K562 (cell line): ENCODE measurements at regions not wholly inside any gene's neighbourhood (a gene's known extent, or its start where the extent isn't known, plus 50 kb on each side); places are given as distances from the start of the nearest gene placed in this dataset.

Experiments
- ATAC-seq: fragments of 200-7000 bp; cut with Tn5 transposase; 3 replicates; pipeline ENCODE4 v1.9.1; 2020; ENCODE audit warnings: moderate library complexity
- BruUV-seq: library from RNA; stranded (reverse); fragments of 400-500 nt; replicated peaks from 2 replicates; lab custom pipeline; 2021; lab: Mats Ljungman, UMichigan
- CTCF ChIA-PET: fragments of 300-600 bp; formaldehyde crosslinking; extraction: SDS; loops from one replicate; lab custom pipeline; 2021; ENCODE audit warnings: low intra/inter-chr PET ratio; lab: Yijun Ruan, JAX
- POLR2A ChIA-PET: fragments of 300-600, 350-650 bp; sonication (Branson Sonifier 250); formaldehyde crosslinking; extraction: SDS; loops from one replicate; lab custom pipeline; 2021; ENCODE audit warnings: antibody characterized with exemption, inconsistent platforms; lab: Yijun Ruan, JAX
- DNase-seq, 4 experiments: peaks; one replicate each; pipeline versions ENCODE4 v3.0.0 to v3.0.0-alpha.2; 2011 to 2018; ENCODE audit warnings: low spot score in 3 of 4, mixed read lengths in 3 of 4; ENCODE audit errors: extremely low read depth in 1 of 4
- FAIRE-seq: peaks from 2 replicates; lab custom pipeline; 2011; peaks lifted over from hg19 to GRCh38; lab: Jason Lieb, UNC
- H2AFZ ChIP-seq: 2 replicates; pipeline ENCODE4 v1.6.0; 2011; ENCODE audit warnings: low read depth, low read length, control low read depth, inconsistent platforms
- H3K27ac ChIP-seq: fragments of 200-600 bp; 3 replicates; pipeline ENCODE4 v1.8.0; 2011; ENCODE audit warnings: low read depth, mild to moderate bottlenecking, control low read depth, inconsistent platforms, low read length, moderate library complexity, mixed read lengths; ENCODE audit errors: extremely low read depth
- H3K27me3 ChIP-seq, 2 experiments: fragments of 300-600 bp in 1 of 2; 2 replicates in 1 of 2; 3 replicates in 1 of 2; pipeline versions ENCODE4 v1.6.0 to v1.8.0; 2011; ENCODE audit warnings: inconsistent platforms in 2 of 2, low read length in 2 of 2, mild to moderate bottlenecking in 1 of 2, mixed read lengths in 1 of 2, moderate library complexity in 1 of 2; ENCODE audit not compliant: control insufficient read depth in 2 of 2, insufficient read depth in 2 of 2
- H3K36me3 ChIP-seq: fragments of 300-600 bp; 3 replicates; pipeline ENCODE4 v1.8.0; 2011; ENCODE audit warnings: mild to moderate bottlenecking, low read length, inconsistent platforms; ENCODE audit not compliant: control insufficient read depth, insufficient read depth
- H3K4me1 ChIP-seq, 2 experiments: fragments of 200-600 bp in 1 of 2; replicated peaks in 1 of 2; 2 replicates in 1 of 2; 3 replicates in 1 of 2; pipeline versions ENCODE4 v1.5.1 to v1.8.0; 2011; ENCODE audit warnings: inconsistent platforms in 2 of 2, low read length in 2 of 2, mild to moderate bottlenecking in 1 of 2, mixed read lengths in 1 of 2, moderate library complexity in 1 of 2; ENCODE audit not compliant: control insufficient read depth in 2 of 2, insufficient read depth in 2 of 2
- H3K4me2 ChIP-seq: 2 replicates; pipeline ENCODE4 v1.6.1; 2011; ENCODE audit warnings: low read length, control low read depth, inconsistent platforms, mixed read lengths; ENCODE audit not compliant: insufficient read depth
- H3K4me3 ChIP-seq: fragments of 200-600 bp; sonication (generic), shearing (Covaris generic); 2 replicates; pipeline ENCODE4 v1.5.1; 2016; ENCODE audit warnings: control low read depth, inconsistent platforms
- H3K79me2 ChIP-seq: fragments of 200-600 bp; 3 replicates; pipeline ENCODE4 v1.8.0; 2011; ENCODE audit warnings: low read length, inconsistent platforms; ENCODE audit not compliant: control insufficient read depth, insufficient read depth
- H3K9ac ChIP-seq, 2 experiments: 2 replicates each; pipeline versions ENCODE4 v1.6.0 to v1.6.1; 2011; ENCODE audit warnings: low read depth in 2 of 2, low read length in 2 of 2, control low read depth in 1 of 2, inconsistent platforms in 1 of 2, mild to moderate bottlenecking in 1 of 2, mixed read lengths in 1 of 2; ENCODE audit not compliant: insufficient read depth in 1 of 2
- H3K9me1 ChIP-seq: one replicate; pipeline ENCODE4 v1.6.0; 2011; ENCODE audit warnings: inconsistent platforms, mild to moderate bottlenecking, low read length, moderate library complexity; ENCODE audit not compliant: control insufficient read depth, insufficient read depth
- H3K9me3 ChIP-seq: replicated peaks from 2 replicates; pipeline ENCODE4 v1.5.1; 2011; ENCODE audit warnings: low read depth, low read length, inconsistent platforms; ENCODE audit not compliant: control insufficient read depth, insufficient read depth
- H4K20me1 ChIP-seq: replicated peaks from 2 replicates; pipeline ENCODE4 v1.6.1; 2011; ENCODE audit warnings: low read length, inconsistent platforms, mixed read lengths; ENCODE audit not compliant: control insufficient read depth, insufficient read depth
- BCL6 ChIP-seq: fragments of 250-450 bp; sonication (Bioruptor Pico); IDR thresholded peaks from 2 replicates; pipeline ENCODE4 v1.4.0; 2020
- CAMTA2 ChIP-seq: fragments of 250-450 bp; sonication (Bioruptor Pico); conservative IDR thresholded peaks from 2 replicates; pipeline ENCODE4 v1.5.1; 2022
- CCAR2 ChIP-seq: fragments of 200-400 bp; formaldehyde crosslinking; IDR thresholded peaks from 2 replicates; pipeline ENCODE4 v1.6.1; 2017; ENCODE audit warnings: mild to moderate bottlenecking, low read depth, low read length
- CREBBP ChIP-seq: IDR thresholded peaks from one replicate; pipeline ENCODE4 v1.6.1; 2012; ENCODE audit warnings: low read depth, mild to moderate bottlenecking, control low read depth, inconsistent platforms, low read length
- ETV1 ChIP-seq: fragments of 450-650 bp; conservative IDR thresholded peaks from 2 replicates; pipeline ENCODE4 v1.6.1; 2016; ENCODE audit warnings: missing genetic modification characterization, control low read depth, low read depth, missing compliant biosample characterization
- GATAD2B ChIP-seq: fragments of 450-650 bp; IDR thresholded peaks from 2 replicates; pipeline ENCODE4 v1.6.1; 2017; ENCODE audit warnings: mild to moderate bottlenecking, borderline replicate concordance
- NBN ChIP-seq: fragments of 450-650 bp; IDR thresholded peaks from 2 replicates; pipeline ENCODE4 v1.6.1; 2016; ENCODE audit warnings: low read depth, mild to moderate bottlenecking
- NFATC3 ChIP-seq: fragments of 450-650 bp; IDR thresholded peaks from 2 replicates; pipeline ENCODE4 v1.6.1; 2017; ENCODE audit warnings: mild to moderate bottlenecking
- OTX1 ChIP-seq: fragments of 450-650 bp; formaldehyde crosslinking; IDR thresholded peaks from 2 replicates; pipeline ENCODE4 v1.4.0; 2022; ENCODE audit warnings: mild to moderate bottlenecking
- PHF20 ChIP-seq: fragments of 450-650 bp; IDR thresholded peaks from 2 replicates; pipeline ENCODE4 v1.6.1; 2018; ENCODE audit not compliant: partially characterized antibody
- RNF219 ChIP-seq: fragments of 250-450 bp; sonication (Bioruptor Pico); IDR thresholded peaks from 2 replicates; pipeline ENCODE4 v1.5.0; 2022; ENCODE audit warnings: mild to moderate bottlenecking
- SRSF1 ChIP-seq: fragments of 200-400 bp; formaldehyde crosslinking; IDR thresholded peaks from 2 replicates; pipeline ENCODE4 v1.6.1; 2017; ENCODE audit warnings: mild to moderate bottlenecking, low read depth, low read length, moderate library complexity
- ZKSCAN1 ChIP-seq: fragments of 150-350 bp; IDR thresholded peaks from 2 replicates; pipeline ENCODE4 v1.6.1; 2016; ENCODE audit warnings: low read depth, low read length
- ZNF395 ChIP-seq: fragments of 200-800 bp; sonication (Bioruptor generic); IDR thresholded peaks from 2 replicates; pipeline ENCODE4 v1.6.1; 2017; ENCODE audit warnings: missing genetic modification characterization, missing compliant biosample characterization
- ZNF707 ChIP-seq: fragments of 250-450 bp; sonication (Bioruptor Pico); conservative IDR thresholded peaks from 2 replicates; pipeline ENCODE4 v1.8.0; 2022; ENCODE audit warnings: inconsistent platforms, mild to moderate bottlenecking, moderate library complexity
- WGBS: fragments of 100-300 bp; shearing (Covaris generic); methylation state at CpG from one replicate; pipeline ENCODE4 v1.1.6; 2016; ENCODE audit warnings: low coverage, mixed read lengths; ENCODE audit not compliant: insufficient coverage; ENCODE audit errors: missing lambda C conversion rate; 5-methylcytosine and 5-hydroxymethylcytosine counted together
- in situ Hi-C: fragments of 300-500 bp; cut with MboI; formaldehyde crosslinking; loops from 4 replicates; pipeline ENCODE4 v1.15.0; 2018; ENCODE audit warnings: inconsistent platforms, mixed read lengths
- intact Hi-C: fragments of 100-400 bp; cut with micrococcal nuclease; formaldehyde crosslinking; loops from 2 replicates; pipeline ENCODE4 v1.14.2; 2022
- TF ChIP-seq, protein P1 (sequence below): fragments of 250-450 bp; sonication (Bioruptor Pico); IDR thresholded peaks from 2 replicates; pipeline ENCODE4 v1.4.0; 2020; ENCODE audit warnings: mild to moderate bottlenecking, moderate library complexity, borderline replicate concordance
- TF ChIP-seq, protein P2 (sequence below): sonication (generic); formaldehyde crosslinking; IDR thresholded peaks from 2 replicates; pipeline ENCODE4 v1.8.0; 2022; ENCODE audit warnings: mild to moderate bottlenecking, missing genetic modification reagents, borderline replicate concordance

DNA sequence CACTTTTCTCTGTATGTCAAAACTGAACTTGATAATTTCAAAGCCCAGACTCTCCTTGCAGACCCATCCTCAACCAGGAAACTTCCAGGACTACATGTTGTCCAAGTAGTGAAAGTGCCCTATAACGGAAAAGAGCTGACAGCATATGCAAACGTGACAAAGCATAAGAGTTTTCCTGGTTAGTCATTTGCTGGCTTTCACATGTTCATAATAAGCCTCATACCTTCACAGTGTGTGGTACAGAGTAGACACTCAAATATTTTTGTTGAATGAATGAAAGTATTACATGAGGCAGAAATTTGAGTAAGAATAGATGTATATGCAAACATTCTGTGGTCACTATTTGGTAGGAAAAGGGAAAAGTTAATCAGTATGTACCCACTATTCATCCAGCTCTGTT lies 473.3 kb downstream of the MRPL39 start:
- intact Hi-C loops: no loop called here
- TF ChIP-seq CAMTA2 (CRISPR knock-in tag) (no peak), ETV1 (no peak), PHF20 (no peak), NFATC3 (no peak), OTX1 (CRISPR knock-in tag) (no peak), ZNF395 (no peak), ZKSCAN1 (no peak), NBN (no peak), RNF219 (CRISPR knock-in tag) (no peak), CREBBP (no peak), GATAD2B (no peak), BCL6 (CRISPR knock-in tag) (no peak), ZNF707 (no peak), SRSF1 (no peak), CCAR2 (no peak)
- TF ChIP-seq, protein P1, sequence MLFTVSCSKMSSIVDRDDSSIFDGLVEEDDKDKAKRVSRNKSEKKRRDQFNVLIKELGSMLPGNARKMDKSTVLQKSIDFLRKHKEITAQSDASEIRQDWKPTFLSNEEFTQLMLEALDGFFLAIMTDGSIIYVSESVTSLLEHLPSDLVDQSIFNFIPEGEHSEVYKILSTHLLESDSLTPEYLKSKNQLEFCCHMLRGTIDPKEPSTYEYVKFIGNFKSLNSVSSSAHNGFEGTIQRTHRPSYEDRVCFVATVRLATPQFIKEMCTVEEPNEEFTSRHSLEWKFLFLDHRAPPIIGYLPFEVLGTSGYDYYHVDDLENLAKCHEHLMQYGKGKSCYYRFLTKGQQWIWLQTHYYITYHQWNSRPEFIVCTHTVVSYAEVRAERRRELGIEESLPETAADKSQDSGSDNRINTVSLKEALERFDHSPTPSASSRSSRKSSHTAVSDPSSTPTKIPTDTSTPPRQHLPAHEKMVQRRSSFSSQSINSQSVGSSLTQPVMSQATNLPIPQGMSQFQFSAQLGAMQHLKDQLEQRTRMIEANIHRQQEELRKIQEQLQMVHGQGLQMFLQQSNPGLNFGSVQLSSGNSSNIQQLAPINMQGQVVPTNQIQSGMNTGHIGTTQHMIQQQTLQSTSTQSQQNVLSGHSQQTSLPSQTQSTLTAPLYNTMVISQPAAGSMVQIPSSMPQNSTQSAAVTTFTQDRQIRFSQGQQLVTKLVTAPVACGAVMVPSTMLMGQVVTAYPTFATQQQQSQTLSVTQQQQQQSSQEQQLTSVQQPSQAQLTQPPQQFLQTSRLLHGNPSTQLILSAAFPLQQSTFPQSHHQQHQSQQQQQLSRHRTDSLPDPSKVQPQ (CRISPR knock-in tag): no peak
- TF ChIP-seq, protein P2, sequence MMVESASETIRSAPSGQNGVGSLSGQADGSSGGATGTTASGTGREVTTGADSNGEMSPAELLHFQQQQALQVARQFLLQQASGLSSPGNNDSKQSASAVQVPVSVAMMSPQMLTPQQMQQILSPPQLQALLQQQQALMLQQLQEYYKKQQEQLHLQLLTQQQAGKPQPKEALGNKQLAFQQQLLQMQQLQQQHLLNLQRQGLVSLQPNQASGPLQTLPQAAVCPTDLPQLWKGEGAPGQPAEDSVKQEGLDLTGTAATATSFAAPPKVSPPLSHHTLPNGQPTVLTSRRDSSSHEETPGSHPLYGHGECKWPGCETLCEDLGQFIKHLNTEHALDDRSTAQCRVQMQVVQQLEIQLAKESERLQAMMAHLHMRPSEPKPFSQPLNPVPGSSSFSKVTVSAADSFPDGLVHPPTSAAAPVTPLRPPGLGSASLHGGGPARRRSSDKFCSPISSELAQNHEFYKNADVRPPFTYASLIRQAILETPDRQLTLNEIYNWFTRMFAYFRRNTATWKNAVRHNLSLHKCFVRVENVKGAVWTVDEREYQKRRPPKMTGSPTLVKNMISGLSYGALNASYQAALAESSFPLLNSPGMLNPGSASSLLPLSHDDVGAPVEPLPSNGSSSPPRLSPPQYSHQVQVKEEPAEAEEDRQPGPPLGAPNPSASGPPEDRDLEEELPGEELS (CRISPR knock-in tag): no peak

More for the DNA sequence above, 473.3 kb downstream of the MRPL39 start:
- Histone ChIP-seq H4K20me1 (no peaks in the 10 kb centered on the region), H3K9me3 (no peaks in the 10 kb centered on the region), H3K27me3 (no peaks in the 10 kb centered on the region), H3K9ac (no peak overlapping the region), H2AFZ (no peak overlapping the region), H3K9me1 (no peaks in the 10 kb centered on the region), H3K4me1 (no peaks in the 10 kb centered on the region), H3K27ac (no peak overlapping the region), H3K4me2 (no peak overlapping the region), H3K4me3 (no peak overlapping the region), H3K36me3 (no peaks in the 10 kb centered on the region), H3K79me2 (no peaks in the 10 kb centered on the region)
- ChIA-PET POLR2A (no interaction called here), CTCF (no interaction called here)
- FAIRE-seq: no peak
- no peak for ATAC-seq
- in situ Hi-C loops: no loop called here
- no TSS peak for BruUV-seq
- no peak for DNase-seq
- WGBS: 0% methylated on average over 2 of the region's 2 CpGs
